H1 (cell line): ENCODE measurements at regions not wholly inside any gene's neighbourhood (a gene's known extent, or its start where the extent isn't known, plus 50 kb on each side); places are given as distances from the start of the nearest gene placed in this dataset.

ENCODE experiments used
- ATF2 ChIP-seq: IDR thresholded peaks from 2 replicates; pipeline ENCODE4 v1.6.1; 2012; ENCODE audit warnings: low read length, inconsistent platforms
- CREB1 ChIP-seq: IDR thresholded peaks from 2 replicates; pipeline ENCODE4 v1.6.1; 2012; ENCODE audit warnings: inconsistent platforms
- NANOG ChIP-seq: IDR thresholded peaks from 2 replicates; pipeline ENCODE4 v1.6.1; 2011; ENCODE audit warnings: low read length, low read depth, mild to moderate bottlenecking, inconsistent platforms; ENCODE audit not compliant: insufficient read depth, poor library complexity, severe bottlenecking
- SP4 ChIP-seq: IDR thresholded peaks from 2 replicates; pipeline ENCODE4 v1.6.1; 2012; ENCODE audit warnings: low read length, inconsistent platforms
- SRF ChIP-seq: IDR thresholded peaks from 2 replicates; pipeline ENCODE4 v1.6.1; 2011; ENCODE audit warnings: mild to moderate bottlenecking, low read depth, low read length, moderate library complexity

- TF ChIP-seq ATF2 (no peak), NANOG (no peak), SP4 (no peak), SRF (no peak), CREB1 (no peak)
These were observed 219.2 kb upstream of the MAP3K1 start (continued) for GRCh38 chr5:56596155-56596554.
